Astrocyte (in vitro differentiated cells and primary cell): ENCODE measurements at regions not wholly inside any gene's neighbourhood (a gene's known extent, or its start where the extent isn't known, plus 50 kb on each side); places are given as distances from the start of the nearest gene placed in this dataset.

Experiments used
- CTCF ChIP-seq: IDR thresholded peaks from 2 replicates; pipeline ENCODE4 v1.5.1; 2011; ENCODE audit warnings: low read depth, mild to moderate bottlenecking, inconsistent platforms, low read length, moderate library complexity; ENCODE audit not compliant: insufficient read depth
- EZH2 ChIP-seq: IDR thresholded peaks from 2 replicates; pipeline ENCODE4 v1.6.1; 2012; ENCODE audit warnings: mild to moderate bottlenecking, low read length, inconsistent platforms; ENCODE audit not compliant: insufficient read depth

DNA sequence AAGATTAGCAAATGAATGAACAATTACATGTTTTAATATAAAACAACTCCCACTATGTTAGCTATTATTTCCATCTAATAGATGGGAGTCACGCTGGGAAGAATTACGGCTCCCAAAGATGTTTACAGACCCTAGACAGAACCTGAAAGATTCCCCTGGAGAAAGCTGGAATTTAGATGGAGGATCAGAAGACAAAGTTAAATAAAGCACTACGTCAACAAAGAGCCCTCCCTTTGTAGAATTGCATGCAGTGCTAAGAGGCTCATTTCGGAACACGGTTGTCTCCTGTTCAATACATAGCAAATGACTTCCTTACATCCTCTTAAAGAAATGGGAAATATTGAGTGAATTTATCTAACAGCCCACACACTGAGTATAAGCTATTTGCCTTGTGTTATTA lies 328.3 kb downstream of the CBLN4 start:
- TF ChIP-seq EZH2 (no peak), CTCF (no peak)
